ENCODE measurements at regions not wholly inside any gene's neighbourhood (a gene's known extent, or its start where the extent isn't known, plus 50 kb on each side); places are given as distances from the start of the nearest gene placed in this dataset.

- no peaks in the 10 kb centered on the region for H3K4me1 ChIP-seq (replicated peaks)
- no peaks in the 10 kb centered on the region for H3K27me3 ChIP-seq (replicated peaks; ENCODE audit: insufficient read depth)
- no peak overlapping the region for H3K27ac ChIP-seq
- TF ChIP-seq CTCF (IDR thresholded peaks at IDR 0.05), result no peak
- no peak for TF ChIP-seq POLR2AphosphoS5 (IDR thresholded peaks at IDR 0.05)
- intact Hi-C loops (cut with DNase I), result no loop called here
- H3K4me3 ChIP-seq, result no peak overlapping the region
- no peaks in the 10 kb centered on the region for H3K36me3 ChIP-seq
- H3K9me3 ChIP-seq, result no peaks in the 10 kb centered on the region
- no peak for DNase-seq (ENCODE audit: low spot score)
- WGBS, result 82% methylated on average over 3 of the region's 3 CpGs
These were observed 409.0 kb downstream of the VPS13C start for GRCh38 chr15:61651267-61651666.

GRCh38 chr15:61649046-61649445 is 411.2 kb downstream of the VPS13C start:
- H3K27me3 ChIP-seq (replicated peaks; ENCODE audit: insufficient read depth), result no peaks in the 10 kb centered on the region
- intact Hi-C loops (cut with DNase I), result no loop called here
- TF ChIP-seq CTCF (IDR thresholded peaks at IDR 0.05) (no peak), POLR2AphosphoS5 (IDR thresholded peaks at IDR 0.05) (no peak), POLR2A (IDR thresholded peaks at IDR 0.05) (no peak)
- 79% methylated on average over 5 of the region's 5 CpGs for WGBS
- no peaks in the 10 kb centered on the region for H3K36me3 ChIP-seq
- H3K9me3 ChIP-seq, result no peaks in the 10 kb centered on the region
- no peak overlapping the region for H3K27ac ChIP-seq
- no peaks in the 10 kb centered on the region for H3K4me1 ChIP-seq (replicated peaks)
- no peak for DNase-seq (ENCODE audit: low spot score)
- no peak overlapping the region for H3K4me3 ChIP-seq

- H3K9me3 ChIP-seq, result no peaks in the 10 kb centered on the region
- no peak for TF ChIP-seq POLR2A (IDR thresholded peaks at IDR 0.05)
- TF ChIP-seq POLR2AphosphoS5 (IDR thresholded peaks at IDR 0.05), result no peak
- no peak for TF ChIP-seq CTCF (IDR thresholded peaks at IDR 0.05)
- DNase-seq (ENCODE audit: low spot score), result no peak
- no peak overlapping the region for H3K4me3 ChIP-seq
- WGBS, result 91% methylated on average over 4 of the region's 4 CpGs
- H3K4me1 ChIP-seq (replicated peaks), result no peaks in the 10 kb centered on the region
- no peaks in the 10 kb centered on the region for H3K36me3 ChIP-seq
- no peak overlapping the region for H3K27ac ChIP-seq
- intact Hi-C loops (cut with DNase I), result no loop called here
- no peaks in the 10 kb centered on the region for H3K27me3 ChIP-seq (replicated peaks; ENCODE audit: insufficient read depth)
These were observed 415.4 kb upstream of the RORA start for GRCh38 chr15:61644550-61644949.

GRCh38 chr15:61641645-61642044 is 412.5 kb upstream of the RORA start:
- 93% methylated on average over 6 of the region's 6 CpGs for WGBS
- no peak for DNase-seq (ENCODE audit: low spot score)
- H3K4me1 ChIP-seq (replicated peaks), result no peaks in the 10 kb centered on the region
- no peak for TF ChIP-seq CTCF (IDR thresholded peaks at IDR 0.05)
- TF ChIP-seq POLR2AphosphoS5 (IDR thresholded peaks at IDR 0.05), result no peak
- TF ChIP-seq POLR2A (IDR thresholded peaks at IDR 0.05), result no peak
- no peaks in the 10 kb centered on the region for H3K9me3 ChIP-seq
- H3K27ac ChIP-seq, result no peak overlapping the region
- H3K4me3 ChIP-seq, result no peak overlapping the region
- intact Hi-C loops (cut with DNase I), result no loop called here
- H3K36me3 ChIP-seq, result no peaks in the 10 kb centered on the region
- H3K27me3 ChIP-seq (replicated peaks; ENCODE audit: insufficient read depth), result no peaks in the 10 kb centered on the region

- Histone ChIP-seq H3K36me3 (no peaks in the 10 kb centered on the region), H3K27me3 (replicated peaks; ENCODE audit: insufficient read depth) (no peaks in the 10 kb centered on the region), H3K9me3 (no peaks in the 10 kb centered on the region), H3K27ac (no peak overlapping the region), H3K4me3 (no peak overlapping the region), H3K4me1 (replicated peaks) (no peaks in the 10 kb centered on the region)
- DNase-seq (ENCODE audit: low spot score), result no peak
- TF ChIP-seq POLR2AphosphoS5 (IDR thresholded peaks at IDR 0.05), result no peak
- TF ChIP-seq POLR2A (IDR thresholded peaks at IDR 0.05), result no peak
- TF ChIP-seq CTCF (IDR thresholded peaks at IDR 0.05), result no peak
- intact Hi-C loops (cut with DNase I), result no loop called here
These were observed 411.7 kb upstream of the RORA start for GRCh38 chr15:61640756-61641155.
